HG02763 (cell line): ENCODE measurements at regions not wholly inside any gene's neighbourhood (a gene's known extent, or its start where the extent isn't known, plus 50 kb on each side); places are given as distances from the start of the nearest gene placed in this dataset.
"Not testable (repeated sequence)": the region's sequence is repeated elsewhere in the genome, so short reads cannot be mapped to it uniquely, and the experiment has no call there.

Experiments used
- ATAC-seq: cut with Tn5 transposase; IDR thresholded peaks from one replicate; pipeline ENCODE4 v1.9.1; 2021; ENCODE audit warnings: mild to moderate bottlenecking, moderate library complexity; ENCODE audit not compliant: unreplicated experiment

DNA sequence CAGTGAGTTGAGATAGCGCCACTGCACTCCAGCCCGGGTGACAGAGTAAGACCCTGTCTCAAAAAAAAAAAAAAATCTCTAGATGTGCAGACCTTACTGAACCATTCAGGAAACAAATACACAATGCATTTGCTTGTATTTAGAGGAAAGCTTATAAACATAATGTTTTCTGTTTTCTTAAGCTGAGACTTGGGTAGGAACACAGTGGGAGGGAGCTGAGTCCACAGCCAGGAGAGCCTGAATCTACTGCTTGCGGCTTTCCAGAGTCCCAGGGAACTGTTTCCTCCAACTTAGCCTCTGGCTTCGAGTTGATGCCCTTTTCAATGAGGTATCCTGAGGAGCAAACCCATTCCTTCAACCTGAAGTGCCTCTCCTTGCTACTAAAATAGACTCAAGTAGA lies 83.0 kb upstream of the PITRM1 start:
- no peak for ATAC-seq

DNA sequence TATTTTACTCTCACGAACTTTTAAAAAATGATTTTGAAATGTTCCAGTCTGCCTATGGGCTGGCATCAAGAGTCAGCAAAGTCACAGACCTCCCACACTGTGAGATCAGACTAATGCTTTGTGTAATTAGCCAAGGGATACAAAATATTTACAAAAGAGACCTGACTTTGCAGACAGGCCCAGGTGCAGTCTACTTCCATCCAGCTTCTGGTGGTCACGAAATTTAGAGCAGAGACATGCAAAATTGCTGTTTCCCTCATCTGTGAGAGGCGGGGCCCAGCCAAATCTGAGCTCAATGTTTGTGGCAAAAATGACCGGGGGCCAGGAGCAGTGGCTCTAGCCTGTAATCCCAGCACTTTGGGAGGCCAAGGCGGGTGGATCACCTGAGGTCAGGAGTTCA lies 82.5 kb upstream of the PITRM1 start:
- ATAC-seq: no peak

GRCh38 chr10:3253974-3254373 lies 81.4 kb upstream of the PITRM1 start:
- ATAC-seq: not testable (repeated sequence)

GRCh38 chr10:3251172-3251571 lies 78.6 kb upstream of the PITRM1 start:
- no peak for ATAC-seq

DNA sequence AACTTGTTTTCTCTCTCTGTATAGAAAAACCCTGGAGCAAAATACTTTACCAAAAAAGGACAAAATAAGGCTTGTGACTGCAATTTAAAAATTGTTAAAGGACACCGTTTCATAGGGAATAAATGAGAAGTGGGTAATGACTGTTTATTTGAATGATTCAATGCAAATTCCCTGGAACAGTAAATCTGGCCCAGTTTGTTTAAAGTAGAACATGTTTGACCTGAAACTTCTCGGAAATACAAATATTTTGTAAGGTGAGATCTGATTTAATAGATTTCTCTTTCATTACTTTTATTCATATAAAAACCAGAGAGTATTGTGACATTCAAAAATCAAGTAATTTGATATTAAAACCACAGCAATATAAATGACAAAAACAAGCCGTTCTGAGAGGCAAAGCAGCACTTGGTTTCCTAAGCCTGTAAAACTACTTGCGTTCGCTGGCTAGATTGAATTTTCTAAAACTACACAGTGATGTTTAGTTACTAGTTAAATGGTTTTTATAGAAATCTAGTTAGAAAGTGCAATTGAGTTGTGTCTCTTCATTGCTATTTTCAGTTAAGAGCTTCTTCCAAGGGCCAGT lies 76.8 kb upstream of the PITRM1 start:
- no peak for ATAC-seq

GRCh38 chr10:3248526-3249306 lies 76.1 kb upstream of the PITRM1 start:
- ATAC-seq: no peak

- ATAC-seq: no peak
Observed at GRCh38 chr10:3245395-3245794, 72.8 kb upstream of the PITRM1 start.

- ATAC-seq: no peak
Observed at GRCh38 chr10:3241967-3242650, 69.5 kb upstream of the PITRM1 start.

GRCh38 chr10:3241274-3241921 lies 68.8 kb upstream of the PITRM1 start:
- no peak for ATAC-seq

GRCh38 chr10:3239920-3240894 lies 67.6 kb upstream of the PITRM1 start:
- ATAC-seq: no peak

GRCh38 chr10:3239066-3239919 lies 66.7 kb upstream of the PITRM1 start:
- no peak for ATAC-seq

DNA sequence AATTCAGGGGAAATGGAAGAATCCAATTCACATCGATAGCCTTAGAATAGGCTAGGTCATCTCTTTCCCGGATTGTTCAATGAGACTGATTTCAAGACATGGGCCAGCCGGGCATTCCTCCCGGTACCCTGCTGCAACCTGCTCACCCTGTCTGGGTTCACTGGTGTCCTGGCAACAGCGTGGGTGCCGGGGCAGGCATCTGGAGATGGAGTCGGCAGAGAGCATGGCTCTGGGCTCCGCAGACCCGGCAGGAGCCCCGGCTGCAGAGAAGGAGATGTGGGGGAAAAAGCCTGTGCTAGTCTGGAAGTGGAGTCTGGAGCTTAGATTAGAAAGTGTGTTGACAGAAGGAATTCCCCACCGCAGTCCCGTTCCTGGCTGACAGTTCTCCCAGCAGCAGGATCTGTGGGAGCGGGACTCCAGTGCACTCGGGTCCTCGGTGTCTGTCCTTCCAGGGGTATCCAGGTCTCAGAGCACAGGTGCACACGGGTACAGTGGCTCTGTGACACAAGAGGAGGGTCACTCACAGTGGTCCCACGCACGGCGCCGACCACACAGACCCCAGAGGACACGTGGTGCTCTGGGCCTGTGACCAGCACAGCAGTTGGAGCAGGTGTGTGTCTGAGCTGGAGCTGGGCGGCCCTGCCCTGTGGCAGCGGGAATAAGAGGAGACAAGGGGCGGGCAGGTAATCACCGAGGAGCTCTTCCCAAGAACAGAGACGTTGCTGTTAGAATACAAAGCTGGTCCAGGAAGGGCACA lies 65.7 kb upstream of the PITRM1 start:
- no peak for ATAC-seq

DNA sequence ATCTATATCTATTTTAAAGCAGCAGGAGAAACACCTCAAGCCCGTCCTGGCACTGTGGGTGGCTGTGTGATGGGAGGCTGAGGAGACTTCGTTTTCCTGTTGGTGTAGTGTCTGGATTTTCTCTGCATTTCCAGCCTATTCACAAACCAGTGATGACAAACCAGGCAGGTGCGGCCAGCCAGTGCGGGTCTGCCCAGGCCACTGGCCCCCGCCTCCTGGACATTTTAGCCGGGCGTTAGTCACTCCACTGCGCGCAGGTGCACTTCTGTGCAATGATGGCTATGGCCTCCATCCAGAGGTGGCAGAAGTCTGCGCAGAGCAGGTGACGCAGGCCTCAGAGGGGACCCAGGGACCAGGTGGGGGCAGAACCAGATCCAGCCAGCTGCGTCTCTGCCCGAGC lies 64.9 kb upstream of the PITRM1 start:
- no peak for ATAC-seq

GRCh38 chr10:3236644-3237404 lies 64.2 kb upstream of the PITRM1 start:
- ATAC-seq: no peak

- no peak for ATAC-seq
Observed at GRCh38 chr10:3235996-3236510, 63.5 kb upstream of the PITRM1 start.

DNA sequence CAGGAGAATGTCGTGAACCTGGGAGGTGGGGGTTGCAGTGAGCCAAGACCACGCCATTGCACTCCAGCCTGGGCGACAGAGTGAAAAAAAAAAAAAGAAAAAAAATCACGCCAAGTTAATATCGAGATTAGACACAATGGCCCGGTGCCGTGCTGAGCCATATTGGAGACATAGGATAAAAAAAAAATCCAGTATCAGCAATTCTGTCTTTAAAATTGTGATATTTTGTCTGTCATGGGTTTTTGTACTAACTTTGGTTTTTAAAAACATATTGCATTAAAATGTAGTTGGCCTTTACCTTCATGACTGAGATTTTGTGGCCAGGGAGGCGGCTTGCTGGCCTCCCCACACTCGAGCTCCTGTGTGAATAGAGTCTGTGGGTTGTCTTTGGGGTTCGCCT lies 62.8 kb upstream of the PITRM1 start:
- no peak for ATAC-seq

GRCh38 chr10:3233486-3233990 lies 61.0 kb upstream of the PITRM1 start:
- no peak for ATAC-seq
